Jurkat, Clone E6-1 (cell line): ENCODE measurements at regions not wholly inside any gene's neighbourhood (a gene's known extent, or its start where the extent isn't known, plus 50 kb on each side); places are given as distances from the start of the nearest gene placed in this dataset.
"Not testable (repeated sequence)": the region's sequence is repeated elsewhere in the genome, so short reads cannot be mapped to it uniquely, and the experiment has no call there.

Experiments used
- DNase-seq: peaks from one replicate; pipeline ENCODE4 v3.0.0-alpha.2; 2011; ENCODE audit warnings: low read depth, low spot score
- H3K4me3 ChIP-seq: 2 replicates; pipeline ENCODE4 v1.5.1; 2011; ENCODE audit warnings: mild to moderate bottlenecking, low read length, control low read depth, moderate library complexity

GRCh38 chr22:27609451-27609888 lies 192.1 kb downstream of the MN1 start:
- no peak overlapping the region for H3K4me3 ChIP-seq
- no peak for DNase-seq

GRCh38 chr22:27610164-27610563 lies 191.4 kb downstream of the MN1 start:
- DNase-seq, H3K4me3 ChIP-seq: not testable (repeated sequence)

- no peak for DNase-seq
- H3K4me3 ChIP-seq: no peak overlapping the region
These were observed 190.4 kb downstream of the MN1 start for GRCh38 chr22:27610863-27611786.

- DNase-seq: no peak
- H3K4me3 ChIP-seq: no peak overlapping the region
These were observed 189.4 kb downstream of the MN1 start for GRCh38 chr22:27612115-27612514.

GRCh38 chr22:27613099-27614005 lies 188.2 kb downstream of the MN1 start:
- H3K4me3 ChIP-seq: no peak overlapping the region
- no peak for DNase-seq

- no peak for DNase-seq
- H3K4me3 ChIP-seq: no peak overlapping the region
These were observed 187.4 kb downstream of the MN1 start for GRCh38 chr22:27614006-27614649.

GRCh38 chr22:27614650-27615007 lies 186.9 kb downstream of the MN1 start:
- H3K4me3 ChIP-seq: no peak overlapping the region
- DNase-seq: no peak

GRCh38 chr22:27615408-27615807 lies 186.1 kb downstream of the MN1 start:
- no peak overlapping the region for H3K4me3 ChIP-seq
- no peak for DNase-seq

- no peak for DNase-seq
These were observed 185.5 kb downstream of the MN1 start for GRCh38 chr22:27616033-27616432.

GRCh38 chr22:27617214-27617881 lies 184.2 kb downstream of the MN1 start:
- DNase-seq: no peak
- H3K4me3 ChIP-seq: no peak overlapping the region

More at GRCh38 chr22:27616033-27616432, 185.5 kb downstream of the MN1 start:
- H3K4me3 ChIP-seq: no peak overlapping the region

GRCh38 chr22:27620367-27621154 lies 181.0 kb downstream of the MN1 start:
- H3K4me3 ChIP-seq: no peak overlapping the region
- DNase-seq: no peak

GRCh38 chr22:27621486-27622070 lies 180.0 kb downstream of the MN1 start:
- H3K4me3 ChIP-seq: no peak overlapping the region
- no peak for DNase-seq

GRCh38 chr22:27624042-27624441 lies 177.5 kb downstream of the MN1 start:
- DNase-seq: no peak
- H3K4me3 ChIP-seq: no peak overlapping the region

GRCh38 chr22:27624705-27625104 lies 176.9 kb downstream of the MN1 start:
- no peak for DNase-seq
- no peak overlapping the region for H3K4me3 ChIP-seq

- H3K4me3 ChIP-seq: no peak overlapping the region
- DNase-seq: no peak
These were observed 175.5 kb downstream of the MN1 start for GRCh38 chr22:27625769-27626674.

- no peak overlapping the region for H3K4me3 ChIP-seq
- no peak for DNase-seq
These were observed 174.7 kb downstream of the MN1 start for GRCh38 chr22:27626675-27627443.
